Choroid plexus epithelial cell (primary cell): ENCODE measurements at regions not wholly inside any gene's neighbourhood (a gene's known extent, or its start where the extent isn't known, plus 50 kb on each side); places are given as distances from the start of the nearest gene placed in this dataset.

Experiments used
- DNase-seq: peaks from one replicate; pipeline ENCODE4 v3.0.0-alpha.2; 2010; ENCODE audit warnings: low read depth
- H3K4me3 ChIP-seq: 2 replicates; pipeline ENCODE4 v1.5.1; 2011; ENCODE audit warnings: low read depth, mild to moderate bottlenecking, control low read depth, low read length, moderate library complexity
- CTCF ChIP-seq: conservative IDR thresholded peaks from 2 replicates; pipeline ENCODE4 v1.5.1; 2011; ENCODE audit warnings: low read depth, mild to moderate bottlenecking, control low read depth, inconsistent platforms, low read length, moderate library complexity

- no peak overlapping the region for H3K4me3 ChIP-seq
- no peak for DNase-seq
- no peak for TF ChIP-seq CTCF
Measured at GRCh38 chr4:15320121-15320678, 107.6 kb upstream of the C1QTNF7 start.

- DNase-seq = no peak
- TF ChIP-seq CTCF = no peak
- H3K4me3 ChIP-seq = no peak overlapping the region
Measured at GRCh38 chr4:15322006-15322405, 105.8 kb upstream of the C1QTNF7 start.

GRCh38 chr4:15325987-15326386 lies 101.8 kb upstream of the C1QTNF7 start:
- TF ChIP-seq CTCF = no peak
- H3K4me3 ChIP-seq = no peak overlapping the region
- DNase-seq = no peak

- no peak overlapping the region for H3K4me3 ChIP-seq
- peak; percentile 65 for DNase-seq
- TF ChIP-seq CTCF = peak; percentile 1
Measured at GRCh38 chr4:15327311-15328298, 100.2 kb upstream of the C1QTNF7 start.

GRCh38 chr4:15331930-15332329 lies 95.9 kb upstream of the C1QTNF7 start:
- no peak for DNase-seq
- no peak overlapping the region for H3K4me3 ChIP-seq
- no peak for TF ChIP-seq CTCF

- DNase-seq = no peak
- no peak for TF ChIP-seq CTCF
- H3K4me3 ChIP-seq = no peak overlapping the region
Measured at GRCh38 chr4:15332377-15332776, 95.5 kb upstream of the C1QTNF7 start.
